ENCODE measurements at regions not wholly inside any gene's neighbourhood (a gene's known extent, or its start where the extent isn't known, plus 50 kb on each side); places are given as distances from the start of the nearest gene placed in this dataset.

DNA sequence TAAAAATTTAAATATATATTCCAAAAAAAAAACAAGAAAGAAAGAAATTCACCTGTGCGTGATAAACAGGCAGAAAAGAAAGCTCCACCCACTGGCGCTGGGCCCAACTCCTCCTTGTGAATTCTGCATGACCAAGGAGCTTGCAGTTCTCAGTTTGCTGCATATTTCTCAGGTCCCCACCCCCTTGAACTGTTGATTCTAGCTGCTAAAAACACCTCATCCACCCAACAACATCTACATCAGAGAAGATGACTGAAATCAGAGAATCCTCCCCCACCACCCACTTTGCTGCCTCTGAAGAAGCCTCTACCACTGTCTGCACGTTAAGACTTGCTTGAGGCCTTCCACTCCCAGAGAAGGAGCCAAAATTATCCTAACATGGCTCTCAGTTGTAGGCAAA, 104.8 kb downstream of the RGS2 start:
- ChIA-PET CTCF (no interaction called here), POLR2A (no interaction called here)
- H3K4me3 ChIP-seq (ENCODE audit: low read depth, low read length) = no peak overlapping the region
- TF ChIP-seq, protein P1, sequence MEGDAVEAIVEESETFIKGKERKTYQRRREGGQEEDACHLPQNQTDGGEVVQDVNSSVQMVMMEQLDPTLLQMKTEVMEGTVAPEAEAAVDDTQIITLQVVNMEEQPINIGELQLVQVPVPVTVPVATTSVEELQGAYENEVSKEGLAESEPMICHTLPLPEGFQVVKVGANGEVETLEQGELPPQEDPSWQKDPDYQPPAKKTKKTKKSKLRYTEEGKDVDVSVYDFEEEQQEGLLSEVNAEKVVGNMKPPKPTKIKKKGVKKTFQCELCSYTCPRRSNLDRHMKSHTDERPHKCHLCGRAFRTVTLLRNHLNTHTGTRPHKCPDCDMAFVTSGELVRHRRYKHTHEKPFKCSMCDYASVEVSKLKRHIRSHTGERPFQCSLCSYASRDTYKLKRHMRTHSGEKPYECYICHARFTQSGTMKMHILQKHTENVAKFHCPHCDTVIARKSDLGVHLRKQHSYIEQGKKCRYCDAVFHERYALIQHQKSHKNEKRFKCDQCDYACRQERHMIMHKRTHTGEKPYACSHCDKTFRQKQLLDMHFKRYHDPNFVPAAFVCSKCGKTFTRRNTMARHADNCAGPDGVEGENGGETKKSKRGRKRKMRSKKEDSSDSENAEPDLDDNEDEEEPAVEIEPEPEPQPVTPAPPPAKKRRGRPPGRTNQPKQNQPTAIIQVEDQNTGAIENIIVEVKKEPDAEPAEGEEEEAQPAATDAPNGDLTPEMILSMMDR (IDR thresholded peaks at IDR 0.05; ENCODE audit: insufficient read depth, low read length, missing control alignments) = no peak
- no peak for DNase-seq (ENCODE audit: low read depth, low spot score)

- CTCF ChIA-PET = no interaction called here
- no peak for DNase-seq (ENCODE audit: low read depth, low spot score)
These were observed 105.3 kb downstream of the RGS2 start for GRCh38 chr1:192914092-192914491.

DNA sequence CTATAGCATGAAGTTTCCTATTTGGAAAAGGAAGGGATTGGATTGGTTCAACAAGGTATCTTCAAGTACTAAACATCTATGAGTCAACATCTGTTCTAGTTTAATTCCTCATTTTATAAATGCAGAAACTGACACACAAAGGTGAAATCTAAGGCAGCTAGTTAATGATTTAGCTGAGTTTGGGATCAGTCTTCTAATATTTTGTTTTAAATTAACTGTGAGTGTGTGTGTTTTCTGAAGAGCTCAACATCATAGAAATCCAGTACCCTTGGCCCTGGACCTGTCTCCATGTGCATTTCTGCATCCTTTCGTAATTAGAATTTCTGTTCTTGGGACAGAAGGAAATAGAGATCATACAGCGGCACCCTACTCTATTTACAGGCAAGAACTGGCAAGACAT, 105.9 kb downstream of the RGS2 start:
- ChIA-PET CTCF (no interaction called here), POLR2A (no interaction called here)
- no peak overlapping the region for H3K4me3 ChIP-seq (ENCODE audit: low read depth, low read length)
- DNase-seq (ENCODE audit: low read depth, low spot score) = no peak
- TF ChIP-seq, protein P1 (IDR thresholded peaks at IDR 0.05; ENCODE audit: insufficient read depth, low read length, missing control alignments) = no peak

More at GRCh38 chr1:192914092-192914491, 105.3 kb downstream of the RGS2 start:
- POLR2A ChIA-PET = no interaction called here
- TF ChIP-seq, protein P1 (IDR thresholded peaks at IDR 0.05; ENCODE audit: insufficient read depth, low read length, missing control alignments) = no peak
- H3K4me3 ChIP-seq (ENCODE audit: low read depth, low read length) = no peak overlapping the region

DNA sequence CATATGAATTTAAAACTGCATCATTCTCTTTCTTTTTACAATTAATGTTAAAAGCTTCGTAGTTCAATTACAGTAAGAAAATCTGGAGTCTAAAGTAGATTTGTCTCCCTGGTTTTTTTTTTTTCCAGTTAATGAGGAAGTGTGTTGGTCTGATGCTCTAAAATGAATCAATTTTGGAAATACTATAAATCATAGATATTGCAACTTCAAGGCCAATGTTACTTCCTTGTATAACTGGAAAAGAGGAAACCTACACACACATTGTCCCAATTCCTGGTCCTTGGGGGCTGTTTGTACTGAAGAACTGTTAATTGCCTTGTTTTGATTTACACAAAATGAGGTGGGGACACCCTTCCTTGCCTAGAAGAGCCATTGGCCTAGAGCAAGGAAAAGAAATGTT, 107.2 kb downstream of the RGS2 start:
- POLR2A ChIA-PET = no interaction called here
- TF ChIP-seq, protein P1 (IDR thresholded peaks at IDR 0.05; ENCODE audit: insufficient read depth, low read length, missing control alignments) = no peak

DNA sequence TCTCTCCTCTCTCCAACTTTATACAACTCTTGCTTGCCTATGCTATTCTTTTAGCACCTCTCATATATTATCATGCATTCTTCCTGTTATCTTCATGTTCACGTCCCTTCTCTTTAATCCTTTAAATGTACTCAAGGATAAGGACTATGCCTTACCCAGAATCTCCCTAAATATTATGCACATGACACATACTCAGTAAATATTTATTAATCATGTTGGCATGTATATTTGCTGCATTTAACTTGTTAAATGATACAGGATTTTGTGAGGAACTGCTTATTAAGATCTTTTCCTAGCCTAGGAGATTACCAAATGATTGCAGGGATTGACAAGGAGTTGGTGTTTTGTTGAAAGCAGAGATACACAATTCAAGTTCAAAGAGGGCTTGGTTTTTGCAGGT, 109.4 kb downstream of the RGS2 start:
- TF ChIP-seq, protein P1 (IDR thresholded peaks at IDR 0.05; ENCODE audit: insufficient read depth, low read length, missing control alignments) = no peak
- no peak for DNase-seq (ENCODE audit: low read depth, low spot score)
- ChIA-PET CTCF (no interaction called here), POLR2A (no interaction called here)
- H3K4me3 ChIP-seq (ENCODE audit: low read depth, low read length) = no peak overlapping the region

More for the DNA sequence above, 107.2 kb downstream of the RGS2 start:
- CTCF ChIA-PET = no interaction called here
- H3K4me3 ChIP-seq (ENCODE audit: low read depth, low read length) = no peak overlapping the region
- no peak for DNase-seq (ENCODE audit: low read depth, low spot score)

DNA sequence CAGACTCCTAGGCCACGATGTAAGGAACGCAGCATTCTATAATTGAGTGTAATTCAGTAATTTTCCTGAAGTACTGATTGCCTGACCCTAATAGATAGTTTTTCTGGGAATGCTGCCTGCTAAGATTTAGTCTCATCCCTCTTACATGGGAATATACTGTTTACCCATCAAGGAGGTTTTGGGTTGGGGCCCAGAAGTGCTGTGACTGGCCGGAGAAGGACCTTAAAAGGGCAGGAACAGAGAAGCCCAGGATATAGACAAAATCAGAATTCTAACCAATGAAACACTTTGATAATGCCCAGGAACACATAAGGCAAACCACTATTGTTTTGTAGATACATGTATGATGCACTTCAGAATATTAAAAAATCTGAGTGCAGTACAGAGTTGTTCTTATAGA, 111.6 kb downstream of the RGS2 start:
- ChIA-PET POLR2A (no interaction called here), CTCF (no interaction called here)
- no peak overlapping the region for H3K4me3 ChIP-seq (ENCODE audit: low read depth, low read length)
- TF ChIP-seq, protein P1 (IDR thresholded peaks at IDR 0.05; ENCODE audit: insufficient read depth, low read length, missing control alignments) = no peak
- DNase-seq (ENCODE audit: low read depth, low spot score) = no peak

Measured in AG04449 (cell line).